HEK293 (cell line): ENCODE measurements at regions not wholly inside any gene's neighbourhood (a gene's known extent, or its start where the extent isn't known, plus 50 kb on each side); places are given as distances from the start of the nearest gene placed in this dataset.

Experiments used
- CTCF ChIA-PET: fragments of 350-600 bp; formaldehyde crosslinking; extraction: SDS; loops from one replicate; lab custom pipeline; 2021; ENCODE audit warnings: antibody characterized with exemption; lab: Yijun Ruan, JAX
- POLR2A ChIA-PET: fragments of 300-600 bp; formaldehyde crosslinking; extraction: SDS; loops from one replicate; lab custom pipeline; 2020; ENCODE audit warnings: antibody characterized with exemption, inconsistent platforms; lab: Yijun Ruan, JAX
- H3K27ac ChIP-seq: fragments of 200-500 bp; sonication (Bioruptor generic); 2 replicates; pipeline ENCODE4 v1.5.1; 2014; ENCODE audit warnings: low read depth, low read length, control low read depth, inconsistent platforms; ENCODE audit errors: extremely low read depth
- H3K36me3 ChIP-seq, 2 experiments: fragments of 200-500 bp in 1 of 2; sonication (Bioruptor generic) in 1 of 2; 1 replicate in 1 of 2; 2 replicates in 1 of 2; pipeline ENCODE4 v1.5.1; 2014 to 2017; ENCODE audit warnings: inconsistent platforms in 2 of 2, low read length in 2 of 2; ENCODE audit not compliant: control insufficient read depth in 2 of 2, insufficient read depth in 1 of 2
- H3K4me1 ChIP-seq: fragments of 200-500 bp; sonication (Bioruptor generic); 2 replicates; pipeline ENCODE4 v1.5.1; 2014; ENCODE audit warnings: mild to moderate bottlenecking, low read length, inconsistent platforms; ENCODE audit not compliant: control insufficient read depth, insufficient read depth
- H3K4me3 ChIP-seq: 2 replicates; pipeline ENCODE4 v1.5.1; 2011; ENCODE audit warnings: low read depth, mild to moderate bottlenecking, control low read depth, low read length, moderate library complexity
- H3K9me3 ChIP-seq: fragments of 200-500 bp; sonication (Bioruptor generic); 2 replicates; pipeline ENCODE4 v1.5.1; 2014; ENCODE audit warnings: low read depth, low read length, inconsistent platforms; ENCODE audit not compliant: control insufficient read depth, insufficient read depth
- HOXC10 ChIP-seq: sonication (generic); formaldehyde crosslinking; IDR thresholded peaks from 2 replicates; pipeline ENCODE4 v1.8.1; 2023; ENCODE audit warnings: mild to moderate bottlenecking, missing genetic modification reagents
- PRDM10 ChIP-seq: fragments of 450-650 bp; formaldehyde crosslinking; IDR thresholded peaks from 2 replicates; pipeline ENCODE4 v1.5.1; 2016; ENCODE audit warnings: missing biosample characterization, missing genetic modification characterization
- ZBTB48 ChIP-seq: fragments of 450-650 bp; formaldehyde crosslinking; IDR thresholded peaks from 2 replicates; pipeline ENCODE4 v1.5.1; 2016; ENCODE audit warnings: missing biosample characterization, missing genetic modification characterization
- ZBTB8A ChIP-seq: fragments of 450-650 bp; formaldehyde crosslinking; IDR thresholded peaks from 2 replicates; pipeline ENCODE4 v1.5.1; 2016; ENCODE audit warnings: missing biosample characterization, missing genetic modification characterization
- ZFP37 ChIP-seq: fragments of 450-650 bp; formaldehyde crosslinking; IDR thresholded peaks from 2 replicates; pipeline ENCODE4 v1.5.1; 2016; ENCODE audit warnings: missing biosample characterization, missing genetic modification characterization
- ZNF23 ChIP-seq: fragments of 450-650 bp; formaldehyde crosslinking; IDR thresholded peaks from 2 replicates; pipeline ENCODE4 v1.5.1; 2016; ENCODE audit warnings: missing biosample characterization, missing genetic modification characterization, borderline replicate concordance
- ZNF266 ChIP-seq: fragments of 450-650 bp; formaldehyde crosslinking; IDR thresholded peaks from 2 replicates; pipeline ENCODE4 v1.5.1; 2016; ENCODE audit warnings: missing biosample characterization, missing genetic modification characterization, low read depth
- ZNF324 ChIP-seq: fragments of 450-650 bp; formaldehyde crosslinking; IDR thresholded peaks from 2 replicates; pipeline ENCODE4 v1.5.1; 2016; ENCODE audit warnings: missing biosample characterization, missing genetic modification characterization
- ZNF362 ChIP-seq: fragments of 450-650 bp; formaldehyde crosslinking; IDR thresholded peaks from 2 replicates; pipeline ENCODE4 v1.5.1; 2016; ENCODE audit warnings: missing biosample characterization, missing genetic modification characterization
- ZNF426 ChIP-seq: fragments of 450-650 bp; formaldehyde crosslinking; IDR thresholded peaks from 2 replicates; pipeline ENCODE4 v1.5.1; 2017; ENCODE audit warnings: missing biosample characterization, missing genetic modification characterization, mild to moderate bottlenecking, inconsistent platforms, moderate library complexity
- ZNF510 ChIP-seq: fragments of 450-650 bp; formaldehyde crosslinking; IDR thresholded peaks from 2 replicates; pipeline ENCODE4 v1.5.1; 2018; ENCODE audit warnings: mild to moderate bottlenecking, missing genetic modification characterization, missing biosample characterization; ENCODE audit not compliant: insufficient replicate concordance
- ZNF513 ChIP-seq: fragments of 450-650 bp; IDR thresholded peaks from 2 replicates; pipeline ENCODE4 v1.5.1; 2018; ENCODE audit warnings: missing biosample characterization, missing genetic modification characterization
- ZNF518A ChIP-seq: fragments of 450-650 bp; formaldehyde crosslinking; conservative IDR thresholded peaks from 2 replicates; pipeline ENCODE4 v1.5.1; 2016; ENCODE audit warnings: low read depth, missing biosample characterization, missing genetic modification characterization
- ZNF707 ChIP-seq: fragments of 450-650 bp; formaldehyde crosslinking; IDR thresholded peaks from 2 replicates; pipeline ENCODE4 v1.5.1; 2016; ENCODE audit warnings: missing biosample characterization, missing genetic modification characterization
- ZNF747 ChIP-seq: fragments of 450-650 bp; formaldehyde crosslinking; IDR thresholded peaks from 2 replicates; pipeline ENCODE4 v1.5.1; 2016; ENCODE audit warnings: missing biosample characterization, missing genetic modification characterization
- ZNF791 ChIP-seq: fragments of 450-650 bp; formaldehyde crosslinking; IDR thresholded peaks from 2 replicates; pipeline ENCODE4 v1.5.1; 2016; ENCODE audit warnings: missing biosample characterization, missing genetic modification characterization
- TF ChIP-seq, protein P1 (sequence below): fragments of 450-650 bp; formaldehyde crosslinking; IDR thresholded peaks from 2 replicates; pipeline ENCODE4 v1.5.1; 2016; ENCODE audit warnings: missing biosample characterization, missing genetic modification characterization
- TF ChIP-seq, protein P2 (sequence below): fragments of 450-650 bp; formaldehyde crosslinking; IDR thresholded peaks from 2 replicates; pipeline ENCODE4 v1.5.1; 2017; ENCODE audit warnings: missing biosample characterization, missing genetic modification characterization

DNA sequence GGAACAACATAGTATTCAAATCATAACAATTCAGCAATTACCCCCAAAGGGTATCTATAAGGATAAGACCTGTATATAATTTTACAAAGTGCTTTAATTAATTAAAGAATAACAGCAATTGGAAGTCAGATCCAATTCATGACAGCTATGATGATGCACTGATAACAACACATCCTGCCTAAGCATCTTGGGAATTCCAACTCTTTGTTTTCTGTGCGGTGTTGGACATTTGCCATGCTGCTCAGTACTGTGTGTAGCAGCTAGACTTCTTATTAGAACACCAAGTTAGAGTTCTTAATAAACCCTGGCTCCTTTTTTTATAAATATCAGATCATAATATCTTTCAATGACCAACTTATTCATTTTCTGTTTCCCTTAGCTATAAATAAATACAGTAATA, 209.0 kb downstream of the SEC61B start:
- TF ChIP-seq, protein P1, sequence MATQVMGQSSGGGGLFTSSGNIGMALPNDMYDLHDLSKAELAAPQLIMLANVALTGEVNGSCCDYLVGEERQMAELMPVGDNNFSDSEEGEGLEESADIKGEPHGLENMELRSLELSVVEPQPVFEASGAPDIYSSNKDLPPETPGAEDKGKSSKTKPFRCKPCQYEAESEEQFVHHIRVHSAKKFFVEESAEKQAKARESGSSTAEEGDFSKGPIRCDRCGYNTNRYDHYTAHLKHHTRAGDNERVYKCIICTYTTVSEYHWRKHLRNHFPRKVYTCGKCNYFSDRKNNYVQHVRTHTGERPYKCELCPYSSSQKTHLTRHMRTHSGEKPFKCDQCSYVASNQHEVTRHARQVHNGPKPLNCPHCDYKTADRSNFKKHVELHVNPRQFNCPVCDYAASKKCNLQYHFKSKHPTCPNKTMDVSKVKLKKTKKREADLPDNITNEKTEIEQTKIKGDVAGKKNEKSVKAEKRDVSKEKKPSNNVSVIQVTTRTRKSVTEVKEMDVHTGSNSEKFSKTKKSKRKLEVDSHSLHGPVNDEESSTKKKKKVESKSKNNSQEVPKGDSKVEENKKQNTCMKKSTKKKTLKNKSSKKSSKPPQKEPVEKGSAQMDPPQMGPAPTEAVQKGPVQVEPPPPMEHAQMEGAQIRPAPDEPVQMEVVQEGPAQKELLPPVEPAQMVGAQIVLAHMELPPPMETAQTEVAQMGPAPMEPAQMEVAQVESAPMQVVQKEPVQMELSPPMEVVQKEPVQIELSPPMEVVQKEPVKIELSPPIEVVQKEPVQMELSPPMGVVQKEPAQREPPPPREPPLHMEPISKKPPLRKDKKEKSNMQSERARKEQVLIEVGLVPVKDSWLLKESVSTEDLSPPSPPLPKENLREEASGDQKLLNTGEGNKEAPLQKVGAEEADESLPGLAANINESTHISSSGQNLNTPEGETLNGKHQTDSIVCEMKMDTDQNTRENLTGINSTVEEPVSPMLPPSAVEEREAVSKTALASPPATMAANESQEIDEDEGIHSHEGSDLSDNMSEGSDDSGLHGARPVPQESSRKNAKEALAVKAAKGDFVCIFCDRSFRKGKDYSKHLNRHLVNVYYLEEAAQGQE (tag by site-specific recombination): no peak
- TF ChIP-seq ZNF707 (tag by site-specific recombination): no peak
- no peak for TF ChIP-seq HOXC10 (CRISPR knock-in tag)
- TF ChIP-seq ZBTB8A: no peak
- TF ChIP-seq ZNF362 (tag by site-specific recombination): no peak
- TF ChIP-seq ZNF324: no peak
- TF ChIP-seq ZNF266 (tag by site-specific recombination): no peak
- TF ChIP-seq ZFP37: no peak
- no peak for TF ChIP-seq ZNF518A (tag by site-specific recombination)
- POLR2A ChIA-PET: no interaction called here
- Histone ChIP-seq H3K4me3 (no peak overlapping the region), H3K27ac (no peak overlapping the region), H3K9me3 (no peaks in the 10 kb centered on the region), H3K4me1 (no peaks in the 10 kb centered on the region), H3K36me3 (no peaks in the 10 kb centered on the region)
- CTCF ChIA-PET: no interaction called here

DNA sequence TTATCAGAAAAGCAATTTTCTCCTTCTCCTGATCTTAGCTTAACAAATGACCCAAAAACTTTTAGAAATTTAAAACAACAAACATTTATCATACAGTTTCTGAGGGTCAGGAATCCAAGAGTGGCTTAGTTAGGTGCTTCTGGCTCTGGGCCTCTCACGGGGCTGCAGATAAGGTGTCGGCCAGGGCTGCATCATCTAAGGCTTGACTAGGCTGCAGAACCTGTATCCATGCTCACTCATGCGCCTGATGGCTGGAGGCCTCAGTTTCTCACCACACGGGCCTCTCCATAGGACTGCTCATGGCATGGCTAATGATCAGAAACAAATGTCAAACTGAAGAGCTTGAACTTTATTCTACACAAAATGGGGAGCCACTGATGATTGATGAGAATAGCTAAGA, 210.0 kb downstream of the SEC61B start:
- ChIA-PET POLR2A (no interaction called here), CTCF (interaction anchor here (1.0 kb wide), 1 partner anchor 19 kb away, joined by 3 read pairs; no protein-coding TSS in a partner anchor)
- H3K36me3 ChIP-seq: no peaks in the 10 kb centered on the region
- no peaks in the 10 kb centered on the region for H3K4me1 ChIP-seq
- H3K4me3 ChIP-seq: no peak overlapping the region
- H3K27ac ChIP-seq: no peak overlapping the region
- H3K9me3 ChIP-seq: no peaks in the 10 kb centered on the region
- TF ChIP-seq ZNF510 (tag by site-specific recombination) (no peak), ZNF791 (no peak), ZNF23 (tag by site-specific recombination) (no peak), ZNF426 (no peak), ZBTB48 (no peak), PRDM10 (tag by site-specific recombination) (no peak), ZNF747 (tag by site-specific recombination) (no peak), ZNF513 (tag by site-specific recombination) (no peak)
- TF ChIP-seq, protein P2, sequence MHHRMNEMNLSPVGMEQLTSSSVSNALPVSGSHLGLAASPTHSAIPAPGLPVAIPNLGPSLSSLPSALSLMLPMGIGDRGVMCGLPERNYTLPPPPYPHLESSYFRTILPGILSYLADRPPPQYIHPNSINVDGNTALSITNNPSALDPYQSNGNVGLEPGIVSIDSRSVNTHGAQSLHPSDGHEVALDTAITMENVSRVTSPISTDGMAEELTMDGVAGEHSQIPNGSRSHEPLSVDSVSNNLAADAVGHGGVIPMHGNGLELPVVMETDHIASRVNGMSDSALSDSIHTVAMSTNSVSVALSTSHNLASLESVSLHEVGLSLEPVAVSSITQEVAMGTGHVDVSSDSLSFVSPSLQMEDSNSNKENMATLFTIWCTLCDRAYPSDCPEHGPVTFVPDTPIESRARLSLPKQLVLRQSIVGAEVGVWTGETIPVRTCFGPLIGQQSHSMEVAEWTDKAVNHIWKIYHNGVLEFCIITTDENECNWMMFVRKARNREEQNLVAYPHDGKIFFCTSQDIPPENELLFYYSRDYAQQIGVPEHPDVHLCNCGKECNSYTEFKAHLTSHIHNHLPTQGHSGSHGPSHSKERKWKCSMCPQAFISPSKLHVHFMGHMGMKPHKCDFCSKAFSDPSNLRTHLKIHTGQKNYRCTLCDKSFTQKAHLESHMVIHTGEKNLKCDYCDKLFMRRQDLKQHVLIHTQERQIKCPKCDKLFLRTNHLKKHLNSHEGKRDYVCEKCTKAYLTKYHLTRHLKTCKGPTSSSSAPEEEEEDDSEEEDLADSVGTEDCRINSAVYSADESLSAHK (tag by site-specific recombination): no peak
